Activated T-helper 9 cell treated with anti-CD3 and anti-CD28 coated beads, Interleukin-2, amount 50 U/mL, for 16 hours (primary cell): ENCODE measurements at regions not wholly inside any gene's neighbourhood (a gene's known extent, or its start where the extent isn't known, plus 50 kb on each side); places are given as distances from the start of the nearest gene placed in this dataset.

ENCODE experiments used
- DNase-seq: peaks from one replicate; pipeline ENCODE4 v3.0.0-alpha.2; 2020; ENCODE audit warnings: low read depth

DNA sequence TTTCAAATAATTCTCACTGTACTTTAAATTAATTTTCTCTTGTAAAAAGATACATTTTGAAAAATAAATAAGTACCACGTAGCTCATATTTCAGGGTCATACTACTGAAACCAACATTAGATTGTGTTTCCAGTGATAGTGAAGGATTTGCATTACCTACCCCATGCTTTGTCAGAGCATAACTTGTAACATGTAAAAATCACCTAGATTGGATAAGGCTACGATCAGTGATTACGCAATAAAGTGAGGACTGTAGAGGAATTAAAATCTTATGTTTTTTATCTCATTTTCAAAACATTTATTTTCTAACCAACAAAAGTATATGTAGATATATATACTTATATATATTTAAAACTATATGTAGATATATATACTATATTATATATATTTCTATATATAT, 89.4 kb upstream of the VRK2 start:
- DNase-seq = no peak

DNA sequence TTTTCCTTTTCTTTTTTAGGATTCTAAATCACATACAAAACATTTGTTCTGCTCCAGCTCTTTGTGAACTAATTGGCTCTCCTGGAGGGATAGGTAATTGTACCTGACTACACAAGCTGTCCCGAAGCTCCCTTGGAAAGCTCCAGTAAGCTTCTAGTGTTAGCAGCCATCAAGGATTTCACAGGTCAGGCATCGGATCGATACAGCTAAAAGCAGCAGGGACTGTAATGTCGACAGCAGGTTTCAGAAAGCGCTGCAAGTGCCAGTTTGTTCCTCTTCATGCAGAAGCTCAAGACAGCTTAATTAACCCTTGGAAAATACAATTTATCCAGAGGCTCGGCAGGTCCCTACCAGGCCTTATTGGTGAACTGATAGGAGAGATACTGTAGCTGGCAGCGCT, 87.2 kb upstream of the VRK2 start:
- no peak for DNase-seq

DNA sequence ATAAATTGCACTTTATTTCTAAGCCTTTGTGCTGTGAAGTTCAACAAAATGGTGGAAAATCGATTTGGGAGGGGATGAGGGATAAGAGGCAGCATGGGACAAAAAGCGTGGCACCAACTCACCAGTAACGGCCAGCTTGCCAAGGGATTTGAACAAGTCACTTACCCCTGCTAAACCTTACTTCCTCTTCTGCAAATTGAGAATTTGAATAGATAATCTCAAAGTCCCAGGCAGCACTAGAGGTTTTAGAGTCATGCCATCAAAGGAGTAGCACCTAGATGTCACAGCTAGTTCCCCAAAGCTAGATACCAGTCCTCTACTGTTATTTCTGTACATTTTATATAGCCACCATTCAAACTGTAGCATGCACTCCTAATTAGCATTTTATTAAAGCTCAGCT, 83.7 kb upstream of the VRK2 start:
- no peak for DNase-seq

DNA sequence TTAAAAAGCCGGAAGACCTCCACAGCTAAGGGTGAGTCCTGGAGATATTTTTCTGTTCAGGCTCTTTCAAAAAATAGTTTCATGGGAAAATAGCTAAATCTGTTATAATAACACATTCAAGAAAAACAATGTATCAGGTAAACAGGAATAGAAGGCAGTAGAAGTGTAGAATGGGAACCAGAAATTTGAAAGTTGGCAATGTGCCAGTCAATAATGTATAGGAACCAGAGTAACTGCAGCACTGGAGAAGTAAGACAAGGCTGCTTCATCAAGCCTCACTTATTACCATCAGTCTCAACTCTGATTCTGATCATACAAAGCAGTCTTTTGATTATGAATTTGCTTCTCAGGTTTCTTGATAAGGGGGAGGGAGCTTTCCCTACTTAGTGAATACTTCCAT, 81.4 kb upstream of the VRK2 start:
- no peak for DNase-seq

- no peak for DNase-seq
These were observed 80.6 kb upstream of the VRK2 start for GRCh38 chr2:57965961-57966360.

- no peak for DNase-seq
These were observed 72.9 kb upstream of the VRK2 start for GRCh38 chr2:57973621-57974186.

GRCh38 chr2:57979158-57979557, 67.4 kb upstream of the VRK2 start:
- DNase-seq = no peak

DNA sequence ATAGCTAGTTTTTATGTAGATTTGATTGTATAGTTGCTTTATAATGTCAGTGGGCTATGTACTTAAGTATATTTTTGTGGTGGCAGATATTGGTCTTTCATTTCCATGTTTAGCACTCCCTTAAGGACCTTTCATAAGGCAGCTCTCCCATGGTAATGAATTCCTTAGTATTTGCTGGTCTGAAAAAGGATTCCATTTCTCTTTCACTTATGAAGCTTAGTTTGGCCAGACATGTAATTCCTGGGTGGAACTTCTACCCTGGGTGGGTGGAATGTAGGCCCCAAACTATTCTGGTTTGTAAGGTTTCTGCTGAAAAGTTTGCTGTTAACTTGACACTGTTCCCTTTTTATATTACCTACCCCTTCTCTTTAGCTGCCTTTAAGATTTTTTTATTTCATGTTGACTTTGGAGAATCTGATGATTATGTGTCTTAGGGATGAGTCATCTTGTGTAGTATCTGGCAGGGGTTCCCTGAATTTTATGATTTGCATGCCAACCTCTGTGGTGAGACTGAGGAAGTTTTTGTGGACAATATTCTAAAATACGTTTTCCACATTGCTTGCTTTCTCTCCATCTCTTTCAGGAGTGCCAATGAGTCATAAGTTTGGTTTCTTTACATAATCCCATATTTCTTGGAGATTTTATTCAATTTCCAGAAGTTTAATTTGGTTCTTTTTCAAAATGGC, 65.4 kb upstream of the VRK2 start:
- no peak for DNase-seq

- DNase-seq = no peak
These were observed 58.6 kb upstream of the VRK2 start for GRCh38 chr2:57987835-57988573.

DNA sequence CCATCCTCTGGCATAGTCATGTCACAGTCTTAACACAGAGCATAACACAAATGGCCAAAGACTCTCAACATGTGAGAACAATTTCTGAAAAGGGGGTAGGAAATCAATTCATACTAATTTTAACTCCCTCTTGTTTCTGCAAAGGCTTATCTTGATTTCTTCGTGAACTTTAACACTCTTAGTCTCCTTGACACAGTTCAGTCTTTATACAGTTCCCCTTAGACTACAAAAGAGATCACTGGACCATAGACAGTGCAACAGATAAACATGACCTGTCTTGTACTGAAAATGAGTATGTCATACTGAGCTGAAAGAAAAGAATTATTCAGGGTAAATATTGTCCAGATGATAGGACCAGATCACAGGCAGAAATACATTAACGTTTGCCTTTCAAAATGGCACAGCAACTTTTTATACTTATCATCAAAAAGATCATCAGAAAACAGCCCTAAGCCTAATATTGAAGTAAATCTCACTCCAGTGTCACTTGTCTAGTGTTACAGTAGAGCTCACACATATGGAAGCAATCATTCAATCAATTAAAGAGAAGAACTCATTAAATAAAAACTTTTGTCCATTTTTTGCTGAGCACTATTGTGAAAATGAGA, 56.4 kb upstream of the VRK2 start:
- DNase-seq = no peak
